ENCODE measurements at regions not wholly inside any gene's neighbourhood (a gene's known extent, or its start where the extent isn't known, plus 50 kb on each side); places are given as distances from the start of the nearest gene placed in this dataset.

- no peak for DNase-seq (ENCODE audit: low read depth)
Observed at GRCh38 chr14:62528296-62528695, 517.0 kb downstream of the KCNH5 start.

- no peak for DNase-seq (ENCODE audit: low read depth)
Observed at GRCh38 chr14:62532181-62532580, 513.1 kb downstream of the KCNH5 start.

- DNase-seq (ENCODE audit: low read depth): no peak
Observed at GRCh38 chr14:62546862-62547474, 498.3 kb downstream of the KCNH5 start.

- DNase-seq (ENCODE audit: low read depth): no peak
Observed at GRCh38 chr14:62557416-62557815, 487.8 kb downstream of the KCNH5 start.

- DNase-seq (ENCODE audit: low read depth): no peak
Observed at GRCh38 chr14:62558451-62558850, 486.8 kb downstream of the KCNH5 start.

GRCh38 chr14:62585247-62585646 lies 460.0 kb downstream of the KCNH5 start:
- DNase-seq (ENCODE audit: low read depth): no peak

- no peak for DNase-seq (ENCODE audit: low read depth)
Observed at GRCh38 chr14:62592877-62593276, 452.4 kb downstream of the KCNH5 start.

- no peak for DNase-seq (ENCODE audit: low read depth)
Observed at GRCh38 chr14:62597143-62597542, 448.1 kb downstream of the KCNH5 start.

GRCh38 chr14:62599616-62600385 lies 445.5 kb downstream of the KCNH5 start:
- no peak for DNase-seq (ENCODE audit: low read depth)

- no peak for DNase-seq (ENCODE audit: low read depth)
Observed at GRCh38 chr14:62602712-62603111, 442.5 kb downstream of the KCNH5 start.

GRCh38 chr14:62604524-62604923 lies 440.7 kb downstream of the KCNH5 start:
- no peak for DNase-seq (ENCODE audit: low read depth)

GRCh38 chr14:62614122-62614521 lies 431.1 kb downstream of the KCNH5 start:
- no peak for DNase-seq (ENCODE audit: low read depth)

GRCh38 chr14:62616668-62617067 lies 428.6 kb downstream of the KCNH5 start:
- no peak for DNase-seq (ENCODE audit: low read depth)

- no peak for DNase-seq (ENCODE audit: low read depth)
Observed at GRCh38 chr14:62626416-62626815, 418.8 kb downstream of the KCNH5 start.

GRCh38 chr14:62629176-62629725 lies 416.0 kb downstream of the KCNH5 start:
- DNase-seq (ENCODE audit: low read depth): no peak

GRCh38 chr14:62631176-62631575 lies 414.1 kb downstream of the KCNH5 start:
- DNase-seq (ENCODE audit: low read depth): no peak

- DNase-seq (ENCODE audit: low read depth): no peak
Observed at GRCh38 chr14:62632771-62633170, 412.5 kb downstream of the KCNH5 start.

GRCh38 chr14:62645649-62646048 lies 399.6 kb downstream of the KCNH5 start:
- no peak for DNase-seq (ENCODE audit: low read depth)

Data from stimulated activated CD8-positive, alpha-beta memory T cell treated with anti-CD3 and anti-CD28 coated beads, Interleukin-4, amount 100 ng/mL, for 24 hours (primary cell).